Upper lobe of left lung (tissue), 4 donors: ENCODE measurements at regions not wholly inside any gene's neighbourhood (a gene's known extent, or its start where the extent isn't known, plus 50 kb on each side); places are given as distances from the start of the nearest gene placed in this dataset.

Experiments used
- CTCF ChIP-seq, 6 experiments: fragments of 450-650 bp in 4 of 6; fragments of 200-600 bp in 2 of 6; sonication (generic) in 2 of 6; IDR thresholded peaks; one replicate each; pipeline ENCODE4 v1.5.1; 2016 to 2019; ENCODE audit warnings: antibody characterized with exemption in 6 of 6
- EP300 ChIP-seq, 4 donors: sonication (generic); formaldehyde crosslinking; IDR thresholded peaks; one replicate each; pipeline ENCODE4 v1.5.1; 2017; ENCODE audit warnings: antibody characterized with exemption in 4 of 4, control low read depth in 2 of 4

GRCh38 chr7:26510231-26510957 lies 218.7 kb downstream of the SNX10 start:
- TF ChIP-seq CTCF (IDR thresholded peaks at IDR 0.05) (no peak), EP300 (IDR thresholded peaks at IDR 0.05) (no peak)
